ENCODE measurements at regions not wholly inside any gene's neighbourhood (a gene's known extent, or its start where the extent isn't known, plus 50 kb on each side); places are given as distances from the start of the nearest gene placed in this dataset.

GRCh38 chr11:98842187-98842586 lies 178.6 kb upstream of the CNTN5 start:
- TF ChIP-seq CTCF (IDR thresholded peaks at IDR 0.05 in 8 of 11, conservative IDR thresholded peaks at IDR 0.05 in 3 of 11) (no peak), POLR2AphosphoS5 (IDR thresholded peaks at IDR 0.05) (no peak), POLR2A (IDR thresholded peaks at IDR 0.05) (no peak)
